Upper lobe of right lung (tissue), 1 donor: ENCODE measurements at regions not wholly inside any gene's neighbourhood (a gene's known extent, or its start where the extent isn't known, plus 50 kb on each side); places are given as distances from the start of the nearest gene placed in this dataset.

Source experiments
- ATAC-seq: fragments of 200-7000 bp; cut with Tn5 transposase; one replicate; pipeline ENCODE4 v1.9.1; 2020; ENCODE audit warnings: mild to moderate bottlenecking, moderate library complexity
- DNase-seq: peaks from one replicate; pipeline ENCODE4 v3.0.0-alpha.2; 2020
- H3K27ac ChIP-seq: fragments of 200-600 bp; one replicate; pipeline ENCODE4 v1.8.0; 2022
- H3K27me3 ChIP-seq: fragments of 200-600 bp; one replicate; pipeline ENCODE4 v1.8.0; 2022; ENCODE audit warnings: mild to moderate bottlenecking
- H3K36me3 ChIP-seq: fragments of 200-600 bp; one replicate; pipeline ENCODE4 v1.8.0; 2022
- H3K4me1 ChIP-seq: fragments of 200-600 bp; one replicate; pipeline ENCODE4 v1.8.0; 2022
- H3K4me3 ChIP-seq: fragments of 200-600 bp; one replicate; pipeline ENCODE4 v1.8.0; 2022; ENCODE audit warnings: mild to moderate bottlenecking
- H3K9me3 ChIP-seq: fragments of 200-600 bp; one replicate; pipeline ENCODE4 v1.8.0; 2022
- intact Hi-C: fragments of 100-400 bp; cut with DNase I; formaldehyde crosslinking; loops from one replicate; pipeline ENCODE4 v1.11.0; 2022
- TF ChIP-seq, protein P1 (sequence below): fragments of 200-600 bp; IDR thresholded peaks from one replicate; pipeline ENCODE4 v1.8.0; 2022; ENCODE audit warnings: antibody characterized with exemption
- donor health status: DM: no; HTN: yes; CAD: no; lungs with severe emphysema.

GRCh38 chr3:713947-714620 lies 378.7 kb upstream of the CNTN6 start:
- no peak overlapping the region for H3K27ac ChIP-seq
- no peaks in the 10 kb centered on the region for H3K4me1 ChIP-seq
- DNase-seq = no peak
- no peak for ATAC-seq
- H3K9me3 ChIP-seq = no peaks in the 10 kb centered on the region
- no peaks in the 10 kb centered on the region for H3K27me3 ChIP-seq
- TF ChIP-seq, protein P1, sequence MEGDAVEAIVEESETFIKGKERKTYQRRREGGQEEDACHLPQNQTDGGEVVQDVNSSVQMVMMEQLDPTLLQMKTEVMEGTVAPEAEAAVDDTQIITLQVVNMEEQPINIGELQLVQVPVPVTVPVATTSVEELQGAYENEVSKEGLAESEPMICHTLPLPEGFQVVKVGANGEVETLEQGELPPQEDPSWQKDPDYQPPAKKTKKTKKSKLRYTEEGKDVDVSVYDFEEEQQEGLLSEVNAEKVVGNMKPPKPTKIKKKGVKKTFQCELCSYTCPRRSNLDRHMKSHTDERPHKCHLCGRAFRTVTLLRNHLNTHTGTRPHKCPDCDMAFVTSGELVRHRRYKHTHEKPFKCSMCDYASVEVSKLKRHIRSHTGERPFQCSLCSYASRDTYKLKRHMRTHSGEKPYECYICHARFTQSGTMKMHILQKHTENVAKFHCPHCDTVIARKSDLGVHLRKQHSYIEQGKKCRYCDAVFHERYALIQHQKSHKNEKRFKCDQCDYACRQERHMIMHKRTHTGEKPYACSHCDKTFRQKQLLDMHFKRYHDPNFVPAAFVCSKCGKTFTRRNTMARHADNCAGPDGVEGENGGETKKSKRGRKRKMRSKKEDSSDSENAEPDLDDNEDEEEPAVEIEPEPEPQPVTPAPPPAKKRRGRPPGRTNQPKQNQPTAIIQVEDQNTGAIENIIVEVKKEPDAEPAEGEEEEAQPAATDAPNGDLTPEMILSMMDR = no peak
- H3K36me3 ChIP-seq = no peaks in the 10 kb centered on the region
- intact Hi-C loops = no loop called here
- no peak overlapping the region for H3K4me3 ChIP-seq

GRCh38 chr3:721086-721485 lies 371.7 kb upstream of the CNTN6 start:
- no peaks in the 10 kb centered on the region for H3K4me1 ChIP-seq
- no peaks in the 10 kb centered on the region for H3K27me3 ChIP-seq
- no peaks in the 10 kb centered on the region for H3K36me3 ChIP-seq
- TF ChIP-seq, protein P1 = no peak
- H3K4me3 ChIP-seq = no peak overlapping the region
- H3K27ac ChIP-seq = no peak overlapping the region
- intact Hi-C loops = no loop called here
- no peak for DNase-seq
- no peak for ATAC-seq
- H3K9me3 ChIP-seq = no peaks in the 10 kb centered on the region

DNA sequence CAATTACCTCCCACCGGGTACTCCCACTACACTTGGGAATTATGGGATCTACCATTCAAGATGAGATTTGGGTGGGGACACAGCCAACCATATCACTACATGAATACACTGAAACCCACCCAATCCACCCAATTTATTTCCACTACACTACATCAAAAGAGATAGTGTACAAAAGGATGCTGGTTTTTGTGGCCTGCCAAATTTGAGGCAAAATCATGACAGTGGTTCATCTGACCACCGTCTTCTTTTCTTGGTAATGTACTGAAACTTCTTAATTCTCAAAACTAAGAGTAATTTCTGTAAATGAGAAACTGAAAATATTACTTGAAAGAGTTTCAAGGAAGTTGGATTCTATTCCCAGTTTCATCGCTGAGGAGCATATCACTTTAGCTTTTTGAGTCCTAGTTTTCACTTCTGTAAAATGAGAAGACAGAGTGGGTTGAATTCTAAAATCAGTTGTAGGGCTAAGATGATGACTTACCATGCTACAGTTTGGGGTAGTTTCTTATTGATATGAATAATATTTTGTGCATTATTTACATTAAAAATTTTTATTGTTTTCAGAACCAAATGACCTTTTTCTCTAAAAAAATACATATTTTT lies 360.4 kb upstream of the CNTN6 start:
- TF ChIP-seq, protein P1 = no peak
- H3K27ac ChIP-seq = no peak overlapping the region
- intact Hi-C loops = no loop called here
- H3K36me3 ChIP-seq = no peaks in the 10 kb centered on the region
- H3K4me1 ChIP-seq = no peaks in the 10 kb centered on the region
- DNase-seq (no peak), ATAC-seq (no peak)
- no peaks in the 10 kb centered on the region for H3K27me3 ChIP-seq
- H3K9me3 ChIP-seq = no peaks in the 10 kb centered on the region
- no peak overlapping the region for H3K4me3 ChIP-seq

- TF ChIP-seq, protein P1 = no peak
- H3K4me3 ChIP-seq = no peak overlapping the region
- DNase-seq (no peak), ATAC-seq (no peak)
- no peak overlapping the region for H3K27ac ChIP-seq
- H3K4me1 ChIP-seq = no peaks in the 10 kb centered on the region
- H3K27me3 ChIP-seq = no peaks in the 10 kb centered on the region
- intact Hi-C loops = no loop called here
- H3K36me3 ChIP-seq = no peaks in the 10 kb centered on the region
- H3K9me3 ChIP-seq = no peaks in the 10 kb centered on the region
Measured at GRCh38 chr3:733313-733712, 359.5 kb upstream of the CNTN6 start.

- Histone ChIP-seq H3K36me3 (no peaks in the 10 kb centered on the region), H3K4me1 (no peaks in the 10 kb centered on the region), H3K27ac (no peak overlapping the region), H3K9me3 (no peaks in the 10 kb centered on the region), H3K27me3 (no peaks in the 10 kb centered on the region), H3K4me3 (no peak overlapping the region)
- ATAC-seq (no peak), DNase-seq (no peak)
- intact Hi-C loops = no loop called here
- TF ChIP-seq, protein P1 = no peak
Measured at GRCh38 chr3:757711-758110, 335.1 kb upstream of the CNTN6 start.
